Right cardiac atrium (tissue), 5 donors: ENCODE measurements at regions not wholly inside any gene's neighbourhood (a gene's known extent, or its start where the extent isn't known, plus 50 kb on each side); places are given as distances from the start of the nearest gene placed in this dataset.

Experiments
- ATAC-seq, 2 donors: fragments of 200-7000 bp; cut with Tn5 transposase; one replicate each; pipeline versions ENCODE4 v1.8.0 to v1.9.1; 2020; ENCODE audit warnings: moderate library complexity in 2 of 2, mild to moderate bottlenecking in 1 of 2
- DNase-seq, 3 donors: peaks; one replicate each; pipeline ENCODE4 v3.0.0-alpha.2; 2020
- H3K27ac ChIP-seq: one replicate; pipeline ENCODE4 v1.5.1; 2013; ENCODE audit warnings: mild to moderate bottlenecking, low read length, control low read depth, moderate library complexity
- H3K27me3 ChIP-seq: one replicate; pipeline ENCODE4 v1.6.1; 2013; ENCODE audit not compliant: control insufficient read depth, insufficient read depth
- H3K4me1 ChIP-seq: one replicate; pipeline ENCODE4 v1.6.1; 2013; ENCODE audit warnings: low read length; ENCODE audit not compliant: control insufficient read depth, insufficient read depth
- H3K4me3 ChIP-seq: one replicate; pipeline ENCODE4 v1.5.1; 2013; ENCODE audit warnings: low read length, control low read depth
- H3K9me3 ChIP-seq: one replicate; pipeline ENCODE4 v1.6.1; 2013; ENCODE audit warnings: low read length; ENCODE audit not compliant: control insufficient read depth
- WGBS: extraction: QIAGEN DNeasy Blood & Tissue Kit; methylation state at CpG from one replicate; pipeline ENCODE4 v1.1.7; 2013; 5-methylcytosine and 5-hydroxymethylcytosine counted together
- intact Hi-C, 4 donors: fragments of 100-400 bp; cut with DNase I; formaldehyde crosslinking; loops; one replicate each; pipeline versions ENCODE4 v1.11.0 to v1.14.0; 2022 to 2023
- donor health status: healthy with polysubstance abuse.
- donor health status: DM: no; HTN: yes; CAD: no.
- donor health status: DM: no; HTN: no; CAD: no.
- donor health status: DM: no; HTN: yes; CAD: no; lungs with severe emphysema.
- donor health status: DM: yes; HTN: yes; CAD: no.

GRCh38 chr5:174378121-174378874 is 332.8 kb downstream of the NSG2 start:
- intact Hi-C loops = no loop called here
- ATAC-seq (no peak), DNase-seq (no peak)
- Histone ChIP-seq H3K9me3 (no peaks in the 10 kb centered on the region), H3K27ac (no peak overlapping the region), H3K27me3 (no peaks in the 10 kb centered on the region), H3K4me1 (no peaks in the 10 kb centered on the region), H3K4me3 (no peak overlapping the region)
- 79% methylated on average over 4 of the region's 4 CpGs for WGBS

- Histone ChIP-seq H3K9me3 (no peaks in the 10 kb centered on the region), H3K4me1 (no peaks in the 10 kb centered on the region), H3K27me3 (no peaks in the 10 kb centered on the region), H3K4me3 (no peak overlapping the region), H3K27ac (no peak overlapping the region)
- no peak for ATAC-seq
- intact Hi-C loops = no loop called here
- DNase-seq = no peak
- WGBS = 76% methylated on average over 2 of the region's 2 CpGs
Observed at GRCh38 chr5:174380311-174380710, 334.8 kb downstream of the NSG2 start.

GRCh38 chr5:174381241-174381640 is 335.7 kb downstream of the NSG2 start:
- intact Hi-C loops = no loop called here
- Histone ChIP-seq H3K27me3 (no peaks in the 10 kb centered on the region), H3K4me3 (no peak overlapping the region), H3K9me3 (no peaks in the 10 kb centered on the region), H3K27ac (no peak overlapping the region), H3K4me1 (no peaks in the 10 kb centered on the region)
- DNase-seq (no peak), ATAC-seq (no peak)
- 74% methylated on average over 4 of the region's 4 CpGs for WGBS

- WGBS = 78% methylated on average over 3 of the region's 3 CpGs
- no peak for DNase-seq
- no peak overlapping the region for H3K27ac ChIP-seq
Observed at GRCh38 chr5:174383210-174384167, 338.0 kb downstream of the NSG2 start.

GRCh38 chr5:174384509-174384947 is 339.0 kb downstream of the NSG2 start:
- Histone ChIP-seq H3K27me3 (no peaks in the 10 kb centered on the region), H3K4me1 (peaks cover 4% of the 10 kb centered on the region), H3K9me3 (no peaks in the 10 kb centered on the region), H3K27ac (no peak overlapping the region), H3K4me3 (no peak overlapping the region)
- DNase-seq = no peak
- no peak for ATAC-seq
- intact Hi-C loops = no loop called here
- 58% methylated on average over 17 of the region's 17 CpGs for WGBS

More at GRCh38 chr5:174383210-174384167, 338.0 kb downstream of the NSG2 start:
- Histone ChIP-seq H3K9me3 (no peaks in the 10 kb centered on the region), H3K4me3 (no peak overlapping the region), H3K4me1 (peaks cover 4% of the 10 kb centered on the region), H3K27me3 (no peaks in the 10 kb centered on the region)
- ATAC-seq = no peak
- intact Hi-C loops = no loop called here

- DNase-seq = no peak
- Histone ChIP-seq H3K27ac (no peak overlapping the region), H3K4me1 (peaks cover 4% of the 10 kb centered on the region), H3K4me3 (no peak overlapping the region), H3K9me3 (no peaks in the 10 kb centered on the region), H3K27me3 (peaks cover 2% of the 10 kb centered on the region)
- intact Hi-C loops = no loop called here
- WGBS = 79% methylated on average over 3 of the region's 3 CpGs
- no peak for ATAC-seq
Observed at GRCh38 chr5:174386306-174386705, 338.1 kb upstream of the MSX2 start.

GRCh38 chr5:174386846-174387245 is 337.5 kb upstream of the MSX2 start:
- peaks cover 4% of the 10 kb centered on the region for H3K4me1 ChIP-seq
- 53% methylated on average over 2 of the region's 2 CpGs for WGBS
- H3K27ac ChIP-seq = no peak overlapping the region
- no peaks in the 10 kb centered on the region for H3K9me3 ChIP-seq
- H3K27me3 ChIP-seq = peaks cover 2% of the 10 kb centered on the region
- intact Hi-C loops = no loop called here
- no peak overlapping the region for H3K4me3 ChIP-seq
- no peak for DNase-seq
- ATAC-seq = peak in 1 of 2 donors; percentile 22

GRCh38 chr5:174387448-174387847 is 336.9 kb upstream of the MSX2 start:
- Histone ChIP-seq H3K9me3 (no peaks in the 10 kb centered on the region), H3K27me3 (peaks cover 2% of the 10 kb centered on the region), H3K4me3 (no peak overlapping the region), H3K4me1 (peaks cover 4% of the 10 kb centered on the region), H3K27ac (no peak overlapping the region)
- intact Hi-C loops = no loop called here
- 94% methylated on average over 1 of the region's 1 CpG for WGBS
- no peak for DNase-seq
- no peak for ATAC-seq

- Histone ChIP-seq H3K4me1 (no peaks in the 10 kb centered on the region), H3K27me3 (peaks cover 2% of the 10 kb centered on the region), H3K4me3 (no peak overlapping the region), H3K27ac (no peak overlapping the region), H3K9me3 (no peaks in the 10 kb centered on the region)
- DNase-seq (no peak), ATAC-seq (no peak)
- 79% methylated on average over 6 of the region's 6 CpGs for WGBS
- intact Hi-C loops = no loop called here
Observed at GRCh38 chr5:174392892-174393291, 331.5 kb upstream of the MSX2 start.

GRCh38 chr5:174396541-174396940 is 327.8 kb upstream of the MSX2 start:
- Histone ChIP-seq H3K4me3 (no peak overlapping the region), H3K27ac (no peak overlapping the region), H3K9me3 (no peaks in the 10 kb centered on the region), H3K4me1 (no peaks in the 10 kb centered on the region), H3K27me3 (no peaks in the 10 kb centered on the region)
- WGBS = 65% methylated on average over 4 of the region's 4 CpGs
- intact Hi-C loops = no loop called here
- no peak for ATAC-seq
- DNase-seq = no peak

- H3K4me1 ChIP-seq = no peaks in the 10 kb centered on the region
- H3K27me3 ChIP-seq = no peaks in the 10 kb centered on the region
- DNase-seq (no peak), ATAC-seq (no peak)
- H3K27ac ChIP-seq = no peak overlapping the region
- no peaks in the 10 kb centered on the region for H3K9me3 ChIP-seq
- 36% methylated on average over 4 of the region's 4 CpGs for WGBS
- intact Hi-C loops = no loop called here
- H3K4me3 ChIP-seq = no peak overlapping the region
Observed at GRCh38 chr5:174397206-174397605, 327.2 kb upstream of the MSX2 start.
